Fibroblast of skin of scalp (primary cell): ENCODE measurements at regions not wholly inside any gene's neighbourhood (a gene's known extent, or its start where the extent isn't known, plus 50 kb on each side); places are given as distances from the start of the nearest gene placed in this dataset.
"Not testable (repeated sequence)": the region's sequence is repeated elsewhere in the genome, so short reads cannot be mapped to it uniquely, and the experiment has no call there.

Experiments
- DNase-seq: peaks from one replicate; pipeline ENCODE4 v3.0.0-alpha.2; 2013

GRCh38 chr7:142499635-142500034, 241.8 kb upstream of the PRSS58 start:
- no peak for DNase-seq

GRCh38 chr7:142498364-142498763, 240.5 kb upstream of the PRSS58 start:
- peak; percentile 76 for DNase-seq

- peak; percentile 67 for DNase-seq
Observed at GRCh38 chr7:142496545-142496991, 238.7 kb upstream of the PRSS58 start.

GRCh38 chr7:142495879-142496278, 238.0 kb upstream of the PRSS58 start:
- DNase-seq = not testable (repeated sequence)

- not testable (repeated sequence) for DNase-seq
Observed at GRCh38 chr7:142495301-142495700, 237.4 kb upstream of the PRSS58 start.

GRCh38 chr7:142494021-142494420, 236.2 kb upstream of the PRSS58 start:
- DNase-seq = no peak

- DNase-seq = no peak
Observed at GRCh38 chr7:142488842-142489241, 231.0 kb upstream of the PRSS58 start.

- DNase-seq = no peak
Observed at GRCh38 chr7:142488036-142488633, 230.3 kb upstream of the PRSS58 start.

GRCh38 chr7:142487565-142487964, 229.7 kb upstream of the PRSS58 start:
- DNase-seq = not testable (repeated sequence)

- no peak for DNase-seq
Observed at GRCh38 chr7:142487124-142487523, 229.3 kb upstream of the PRSS58 start.

GRCh38 chr7:142485617-142486226, 227.9 kb upstream of the PRSS58 start:
- DNase-seq = no peak

- no peak for DNase-seq
Observed at GRCh38 chr7:142483659-142484317, 225.9 kb upstream of the PRSS58 start.

- peak; percentile 63 for DNase-seq
Observed at GRCh38 chr7:142482891-142483658, 225.2 kb upstream of the PRSS58 start.

GRCh38 chr7:142481548-142481947, 223.7 kb upstream of the PRSS58 start:
- peak; percentile 69 for DNase-seq

GRCh38 chr7:142478479-142479220, 220.8 kb upstream of the PRSS58 start:
- peak; percentile 77 for DNase-seq

GRCh38 chr7:142477801-142478200, 219.9 kb upstream of the PRSS58 start:
- not testable (repeated sequence) for DNase-seq

GRCh38 chr7:142477079-142477651, 219.3 kb upstream of the PRSS58 start:
- DNase-seq = peak; percentile 78

GRCh38 chr7:142476077-142476476, 218.2 kb upstream of the PRSS58 start:
- peak; percentile 41 for DNase-seq

GRCh38 chr7:142471820-142472219, 214.0 kb upstream of the PRSS58 start:
- DNase-seq = no peak

GRCh38 chr7:142470544-142470830, 212.6 kb upstream of the PRSS58 start:
- DNase-seq = no peak

GRCh38 chr7:142469696-142470543, 212.1 kb upstream of the PRSS58 start:
- DNase-seq = no peak
